Tibial nerve (tissue), 4 donors: ENCODE measurements at regions not wholly inside any gene's neighbourhood (a gene's known extent, or its start where the extent isn't known, plus 50 kb on each side); places are given as distances from the start of the nearest gene placed in this dataset.

Experiments used
- DNase-seq, 2 donors: peaks; one replicate each; pipeline ENCODE4 v3.0.0-alpha.2; 2019; ENCODE audit warnings: low spot score in 2 of 2
- H3K27ac ChIP-seq, 4 donors: fragments of 200-600 bp; sonication (generic) in 3 of 4; one replicate each; pipeline ENCODE4 v1.5.1; 2017 to 2019; ENCODE audit warnings: mild to moderate bottlenecking in 1 of 4
- H3K27me3 ChIP-seq, 2 donors: fragments of 200-600 bp; sonication (generic) in 1 of 2; one replicate each; pipeline versions ENCODE4 v1.5.1 to v1.6.0; 2017 to 2019
- H3K36me3 ChIP-seq, 3 donors: fragments of 200-600 bp; sonication (generic); one replicate each; pipeline ENCODE4 v1.5.1; 2018 to 2019
- H3K4me1 ChIP-seq, 4 donors: fragments of 200-600 bp; sonication (generic) in 3 of 4; one replicate each; pipeline ENCODE4 v1.5.1; 2017 to 2019
- H3K4me3 ChIP-seq, 4 donors: fragments of 200-600 bp; sonication (generic) in 3 of 4; one replicate each; pipeline ENCODE4 v1.5.1; 2017 to 2019; ENCODE audit warnings: mild to moderate bottlenecking in 1 of 4, moderate library complexity in 1 of 4
- H3K9me3 ChIP-seq, 4 donors: fragments of 200-600 bp; sonication (generic) in 3 of 4; one replicate each; pipeline ENCODE4 v1.5.1; 2017 to 2019
- EP300 ChIP-seq, 2 donors: sonication (generic); formaldehyde crosslinking; IDR thresholded peaks; one replicate each; pipeline ENCODE4 v1.6.1; 2017; ENCODE audit warnings: antibody characterized with exemption in 2 of 2, mild to moderate bottlenecking in 1 of 2
- POLR2A ChIP-seq, 2 donors: fragments of 450-650 bp; IDR thresholded peaks; one replicate each; pipeline ENCODE4 v1.6.1; 2017; ENCODE audit warnings: antibody characterized with exemption in 2 of 2, mild to moderate bottlenecking in 2 of 2, moderate library complexity in 2 of 2
- WGBS, 2 donors: methylation state at CpG; one replicate each; pipeline ENCODE4 v1.1.5; 2018; 5-methylcytosine and 5-hydroxymethylcytosine counted together
- TF ChIP-seq, protein P1 (sequence below), 5 experiments: fragments of 200-600 bp in 3 of 5; fragments of 450-650 bp in 2 of 5; sonication (generic) in 3 of 5; IDR thresholded peaks; one replicate each; pipeline ENCODE4 v1.5.1; 2016 to 2019; ENCODE audit warnings: antibody characterized with exemption in 5 of 5, mild to moderate bottlenecking in 3 of 5, moderate library complexity in 2 of 5

DNA sequence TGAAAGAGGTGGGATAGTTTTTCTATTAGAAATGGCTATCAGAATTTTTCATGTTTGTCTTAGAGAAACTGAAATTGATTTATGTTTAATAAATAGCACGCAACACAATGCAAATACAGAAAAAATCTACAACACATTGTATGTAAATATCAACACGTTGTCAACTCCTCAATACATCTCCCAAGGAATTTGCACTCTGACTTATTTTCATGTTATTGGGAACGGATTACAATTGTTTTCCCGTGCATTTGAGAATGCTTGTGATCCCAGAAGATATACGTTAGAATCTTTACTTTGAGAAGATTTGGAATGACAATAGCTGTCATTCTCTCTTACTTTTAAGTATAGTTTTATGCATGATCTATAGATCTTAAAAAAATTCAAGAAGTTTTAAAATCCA is 313.8 kb upstream of the AKR1E2 start:
- no peaks in the 10 kb centered on the region for H3K9me3 ChIP-seq
- H3K27me3 ChIP-seq = no peaks in the 10 kb centered on the region
- no peak for DNase-seq
- no peak overlapping the region for H3K4me3 ChIP-seq
- no peak for TF ChIP-seq POLR2A (IDR thresholded peaks at IDR 0.05)
- TF ChIP-seq, protein P1, sequence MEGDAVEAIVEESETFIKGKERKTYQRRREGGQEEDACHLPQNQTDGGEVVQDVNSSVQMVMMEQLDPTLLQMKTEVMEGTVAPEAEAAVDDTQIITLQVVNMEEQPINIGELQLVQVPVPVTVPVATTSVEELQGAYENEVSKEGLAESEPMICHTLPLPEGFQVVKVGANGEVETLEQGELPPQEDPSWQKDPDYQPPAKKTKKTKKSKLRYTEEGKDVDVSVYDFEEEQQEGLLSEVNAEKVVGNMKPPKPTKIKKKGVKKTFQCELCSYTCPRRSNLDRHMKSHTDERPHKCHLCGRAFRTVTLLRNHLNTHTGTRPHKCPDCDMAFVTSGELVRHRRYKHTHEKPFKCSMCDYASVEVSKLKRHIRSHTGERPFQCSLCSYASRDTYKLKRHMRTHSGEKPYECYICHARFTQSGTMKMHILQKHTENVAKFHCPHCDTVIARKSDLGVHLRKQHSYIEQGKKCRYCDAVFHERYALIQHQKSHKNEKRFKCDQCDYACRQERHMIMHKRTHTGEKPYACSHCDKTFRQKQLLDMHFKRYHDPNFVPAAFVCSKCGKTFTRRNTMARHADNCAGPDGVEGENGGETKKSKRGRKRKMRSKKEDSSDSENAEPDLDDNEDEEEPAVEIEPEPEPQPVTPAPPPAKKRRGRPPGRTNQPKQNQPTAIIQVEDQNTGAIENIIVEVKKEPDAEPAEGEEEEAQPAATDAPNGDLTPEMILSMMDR (IDR thresholded peaks at IDR 0.05) = no peak
- TF ChIP-seq EP300 (IDR thresholded peaks at IDR 0.05) = no peak
- no peak overlapping the region for H3K27ac ChIP-seq
- 70 to 74% methylated on average over 5 of the region's 5 CpGs for WGBS, 2 donors
- no peaks in the 10 kb centered on the region for H3K36me3 ChIP-seq
- peaks cover 0 to 33% (median 5%) of the 10 kb centered on the region in 4 donors for H3K4me1 ChIP-seq

DNA sequence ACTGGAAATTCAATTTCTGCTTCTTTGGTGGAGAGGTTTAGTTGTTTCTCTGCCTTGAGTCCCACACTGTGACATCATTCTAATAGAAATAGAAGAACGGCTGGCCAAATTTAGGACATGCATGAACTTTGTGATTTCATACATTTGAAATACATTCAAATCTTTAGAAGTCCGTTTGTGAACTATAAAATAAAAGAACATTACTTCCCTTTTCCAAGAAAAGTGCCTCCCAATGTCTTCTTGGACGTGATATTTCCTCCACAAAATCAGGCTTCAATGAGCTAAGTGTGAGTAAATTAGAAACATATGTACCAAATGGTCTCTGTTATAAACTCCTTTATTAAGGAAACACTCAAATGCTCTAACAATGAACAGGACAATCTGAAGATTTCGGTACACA is 314.5 kb upstream of the AKR1E2 start:
- Histone ChIP-seq H3K27me3 (no peaks in the 10 kb centered on the region), H3K4me3 (no peak overlapping the region), H3K4me1 (peaks cover 0 to 33% (median 5%) of the 10 kb centered on the region in 4 donors), H3K27ac (peak overlapping the region in 1 of 4 donors; percentile 14), H3K9me3 (no peaks in the 10 kb centered on the region), H3K36me3 (no peaks in the 10 kb centered on the region)
- no peak for DNase-seq
- WGBS, 2 donors = 42 to 45% methylated on average over 4 of the region's 4 CpGs
- no peak for TF ChIP-seq POLR2A (IDR thresholded peaks at IDR 0.05)
- TF ChIP-seq EP300 (IDR thresholded peaks at IDR 0.05) = no peak
- TF ChIP-seq, protein P1 (IDR thresholded peaks at IDR 0.05) = no peak

DNA sequence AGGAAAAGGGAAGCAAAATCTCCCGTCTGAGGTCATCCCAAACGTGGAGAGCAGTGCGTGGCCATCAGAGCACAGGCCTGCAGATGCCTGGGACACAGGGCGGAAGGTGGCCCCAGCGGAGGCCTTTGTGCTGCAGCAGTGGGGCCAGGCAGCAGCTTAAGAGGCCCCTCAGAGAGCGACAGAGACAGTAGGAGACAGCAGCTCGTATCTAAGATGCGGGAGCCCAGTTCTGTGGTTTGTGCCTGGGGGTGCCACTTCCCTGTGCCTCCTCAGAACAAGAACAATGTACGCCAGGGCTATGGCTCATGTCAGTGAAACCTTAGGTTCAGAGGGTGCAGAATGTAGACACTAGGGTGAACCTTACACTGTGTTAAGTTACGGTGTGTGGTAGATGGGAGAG is 316.6 kb upstream of the AKR1E2 start:
- no peak for TF ChIP-seq EP300 (IDR thresholded peaks at IDR 0.05)
- TF ChIP-seq, protein P1 (IDR thresholded peaks at IDR 0.05) = no peak
- no peak for TF ChIP-seq POLR2A (IDR thresholded peaks at IDR 0.05)
- WGBS, 2 donors = 89% methylated on average over 10 of the region's 10 CpGs
- H3K4me3 ChIP-seq = no peak overlapping the region
- no peaks in the 10 kb centered on the region for H3K27me3 ChIP-seq
- no peak overlapping the region for H3K27ac ChIP-seq
- H3K4me1 ChIP-seq = peaks cover 0 to 32% (median 5%) of the 10 kb centered on the region in 4 donors
- no peaks in the 10 kb centered on the region for H3K9me3 ChIP-seq
- no peak for DNase-seq
- no peaks in the 10 kb centered on the region for H3K36me3 ChIP-seq

DNA sequence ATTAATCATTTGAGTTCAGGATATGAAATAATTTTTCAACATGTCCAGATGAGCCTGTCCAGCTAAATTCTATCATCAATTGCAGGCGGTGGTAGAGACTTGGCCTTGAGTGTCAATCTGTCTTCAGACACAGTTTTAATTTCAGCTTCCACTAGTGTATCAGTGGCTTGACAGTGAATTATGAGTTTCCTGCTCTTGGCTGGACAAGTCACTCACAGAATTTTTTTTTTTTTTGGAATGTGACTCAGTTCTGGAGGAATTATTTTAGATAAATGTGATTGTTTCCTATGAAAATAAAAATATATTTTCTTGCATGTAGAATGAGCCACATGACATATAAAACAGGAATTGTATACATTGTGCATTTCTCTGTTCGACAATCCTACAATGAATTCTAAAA is 319.9 kb upstream of the AKR1E2 start:
- TF ChIP-seq, protein P1 (IDR thresholded peaks at IDR 0.05) = no peak
- TF ChIP-seq POLR2A (IDR thresholded peaks at IDR 0.05) (no peak), EP300 (IDR thresholded peaks at IDR 0.05) (no peak)
- Histone ChIP-seq H3K36me3 (no peaks in the 10 kb centered on the region), H3K4me1 (peaks cover 0 to 5% (median 0%) of the 10 kb centered on the region in 4 donors), H3K27ac (no peak overlapping the region), H3K27me3 (no peaks in the 10 kb centered on the region), H3K9me3 (no peaks in the 10 kb centered on the region), H3K4me3 (no peak overlapping the region)
- WGBS, 2 donors = 71 to 81% methylated on average over 2 of the region's 2 CpGs
- no peak for DNase-seq

DNA sequence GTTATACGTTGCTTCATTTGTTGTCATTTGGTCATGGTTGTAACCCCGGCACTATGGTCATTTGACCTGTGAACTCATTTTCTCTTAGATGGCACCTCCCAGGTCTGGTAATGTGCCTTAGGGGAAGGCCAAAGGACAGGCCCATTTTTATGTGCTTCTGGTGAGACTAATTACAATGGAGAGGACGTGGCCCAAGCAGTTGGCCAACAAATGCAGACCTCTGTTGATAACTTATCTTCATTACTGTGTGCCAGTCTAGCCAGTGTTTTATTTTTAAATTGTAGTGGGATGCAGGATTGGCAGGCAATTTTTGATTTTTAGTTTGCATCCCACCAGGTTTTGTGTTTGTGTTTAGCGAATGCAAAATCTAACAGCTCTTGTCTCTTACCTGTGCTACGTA is 321.5 kb upstream of the AKR1E2 start:
- 94 to 95% methylated on average over 5 of the region's 5 CpGs for WGBS, 2 donors
- no peak overlapping the region for H3K27ac ChIP-seq

More for the DNA sequence above, 321.5 kb upstream of the AKR1E2 start:
- Histone ChIP-seq H3K4me3 (no peak overlapping the region), H3K27me3 (no peaks in the 10 kb centered on the region), H3K9me3 (no peaks in the 10 kb centered on the region), H3K4me1 (no peaks in the 10 kb centered on the region), H3K36me3 (no peaks in the 10 kb centered on the region)
- DNase-seq = no peak
- TF ChIP-seq POLR2A (IDR thresholded peaks at IDR 0.05) = no peak
- TF ChIP-seq, protein P1 (IDR thresholded peaks at IDR 0.05) = no peak
- TF ChIP-seq EP300 (IDR thresholded peaks at IDR 0.05) = no peak
